DMS 273 treated with DMSO at 0.1 percent for 48 hours (cell line): ENCODE measurements at regions not wholly inside any gene's neighbourhood (a gene's known extent, or its start where the extent isn't known, plus 50 kb on each side); places are given as distances from the start of the nearest gene placed in this dataset.

ENCODE experiments used
- DNase-seq: peaks from one replicate; lab custom pipeline; 2025; lab: John Stamatoyannopoulos, UW

GRCh38 chr1:232477728-232478127, 152.2 kb downstream of the SIPA1L2 start:
- no peak for DNase-seq

GRCh38 chr1:232476538-232476950, 153.4 kb downstream of the SIPA1L2 start:
- no peak for DNase-seq

- DNase-seq, result no peak
Measured at GRCh38 chr1:232474826-232475225, 155.1 kb downstream of the SIPA1L2 start.

- DNase-seq, result no peak
Measured at GRCh38 chr1:232473900-232474299, 156.0 kb downstream of the SIPA1L2 start.

- no peak for DNase-seq
Measured at GRCh38 chr1:232473324-232473723, 156.6 kb downstream of the SIPA1L2 start.

- DNase-seq, result no peak
Measured at GRCh38 chr1:232472485-232473041, 157.4 kb downstream of the SIPA1L2 start.

GRCh38 chr1:232471250-232471649, 158.7 kb downstream of the SIPA1L2 start:
- DNase-seq, result no peak

GRCh38 chr1:232470711-232471110, 159.2 kb downstream of the SIPA1L2 start:
- DNase-seq, result no peak

GRCh38 chr1:232468249-232468648, 161.7 kb downstream of the SIPA1L2 start:
- DNase-seq, result no peak

GRCh38 chr1:232467073-232467760, 162.7 kb downstream of the SIPA1L2 start:
- no peak for DNase-seq

GRCh38 chr1:232464325-232464724, 165.6 kb downstream of the SIPA1L2 start:
- DNase-seq, result no peak

- DNase-seq, result no peak
Measured at GRCh38 chr1:232463225-232463624, 166.7 kb downstream of the SIPA1L2 start.

- DNase-seq, result no peak
Measured at GRCh38 chr1:232462213-232462612, 167.7 kb downstream of the SIPA1L2 start.

- no peak for DNase-seq
Measured at GRCh38 chr1:232459826-232460225, 170.1 kb downstream of the SIPA1L2 start.

GRCh38 chr1:232459087-232459486, 170.8 kb downstream of the SIPA1L2 start:
- DNase-seq, result no peak

GRCh38 chr1:232457595-232457994, 172.3 kb downstream of the SIPA1L2 start:
- no peak for DNase-seq

GRCh38 chr1:232456714-232457113, 173.2 kb downstream of the SIPA1L2 start:
- no peak for DNase-seq

- DNase-seq, result no peak
Measured at GRCh38 chr1:232454227-232454886, 175.6 kb downstream of the SIPA1L2 start.

- no peak for DNase-seq
Measured at GRCh38 chr1:232452736-232453440, 177.0 kb downstream of the SIPA1L2 start.

GRCh38 chr1:232452117-232452516, 177.8 kb downstream of the SIPA1L2 start:
- no peak for DNase-seq

- no peak for DNase-seq
Measured at GRCh38 chr1:232451506-232451905, 178.4 kb downstream of the SIPA1L2 start.

GRCh38 chr1:232450615-232451014, 179.3 kb downstream of the SIPA1L2 start:
- no peak for DNase-seq

GRCh38 chr1:232447125-232447524, 182.8 kb downstream of the SIPA1L2 start:
- DNase-seq, result no peak
